HepG2 (cell line): ENCODE measurements at regions not wholly inside any gene's neighbourhood (a gene's known extent, or its start where the extent isn't known, plus 50 kb on each side); places are given as distances from the start of the nearest gene placed in this dataset.

ENCODE experiments used
- ATAC-seq: fragments of 200-7000 bp; cut with Tn5 transposase; 3 replicates; pipeline ENCODE4 v1.9.1; 2020; ENCODE audit warnings: mild to moderate bottlenecking, moderate library complexity
- BruUV-seq: library from RNA; stranded (reverse); fragments of 400-500 nt; replicated peaks from 2 replicates; lab custom pipeline; 2021; lab: Mats Ljungman, UMichigan
- CTCF ChIA-PET: fragments of 300-600 bp; formaldehyde crosslinking; extraction: SDS; loops from one replicate; lab custom pipeline; 2021; ENCODE audit warnings: low total read pairs, inconsistent platforms, low intra/inter-chr PET ratio; lab: Yijun Ruan, JAX
- POLR2A ChIA-PET: fragments of 350-600 bp; sonication (Branson Sonifier 250); formaldehyde crosslinking; loops from one replicate; lab custom pipeline; 2020; ENCODE audit warnings: antibody characterized with exemption, inconsistent platforms; lab: Yijun Ruan, JAX
- DNase-seq: peaks from one replicate; pipeline ENCODE4 v3.0.0-alpha.2; 2015; ENCODE audit warnings: low spot score
- FAIRE-seq: peaks from 3 replicates; lab custom pipeline; 2011; peaks lifted over from hg19 to GRCh38; lab: Jason Lieb, UNC
- H2AFZ ChIP-seq: one replicate; pipeline ENCODE4 v1.6.1; 2011; ENCODE audit warnings: low read length, inconsistent platforms
- H3K27ac ChIP-seq: fragments of 300-600 bp; 3 replicates; pipeline ENCODE4 v1.8.0; 2011; ENCODE audit warnings: mixed run types, mild to moderate bottlenecking, mixed read lengths, low read length, inconsistent platforms; ENCODE audit not compliant: insufficient read depth; ENCODE audit errors: extremely low read length
- H3K27me3 ChIP-seq, 2 experiments: fragments of 200-600 bp in 1 of 2; 2 replicates in 1 of 2; 3 replicates in 1 of 2; pipeline versions ENCODE4 v1.6.0 to v1.8.0; 2011; ENCODE audit warnings: low read length in 2 of 2, mild to moderate bottlenecking in 2 of 2, moderate library complexity in 2 of 2, inconsistent platforms in 1 of 2; ENCODE audit not compliant: insufficient read depth in 2 of 2, control insufficient read depth in 1 of 2
- H3K36me3 ChIP-seq, 2 experiments: fragments of 200-600 bp in 1 of 2; replicated peaks in 1 of 2; 2 replicates in 1 of 2; 3 replicates in 1 of 2; pipeline versions ENCODE4 v1.5.1 to v1.8.0; 2011; ENCODE audit warnings: low read length in 2 of 2, inconsistent platforms in 1 of 2; ENCODE audit not compliant: insufficient read depth in 2 of 2, control insufficient read depth in 1 of 2
- H3K4me1 ChIP-seq: 2 replicates; pipeline ENCODE4 v1.5.1; 2012; ENCODE audit warnings: low read length, inconsistent platforms; ENCODE audit not compliant: insufficient read depth
- H3K4me2 ChIP-seq: 2 replicates; pipeline ENCODE4 v1.6.0; 2011; ENCODE audit warnings: low read depth, low read length, inconsistent platforms
- H3K4me3 ChIP-seq, 3 experiments: fragments of 200-600 bp in 1 of 3; sonication (generic), shearing (Covaris generic) in 1 of 3; replicated peaks in 1 of 3; 2 replicates each; pipeline ENCODE4 v1.5.1; 2011 to 2016; ENCODE audit warnings: low read length in 3 of 3, inconsistent platforms in 2 of 3, low read depth in 2 of 3, mild to moderate bottlenecking in 2 of 3, control low read depth in 1 of 3, mixed read lengths in 1 of 3; ENCODE audit not compliant: insufficient read depth in 1 of 3
- H3K79me2 ChIP-seq: one replicate; pipeline ENCODE4 v1.6.1; 2011; ENCODE audit warnings: low read length, inconsistent platforms; ENCODE audit not compliant: insufficient read depth
- H3K9ac ChIP-seq: 2 replicates; pipeline ENCODE4 v1.6.0; 2011; ENCODE audit warnings: mild to moderate bottlenecking, low read depth, low read length, inconsistent platforms; ENCODE audit not compliant: insufficient read depth
- H3K9me3 ChIP-seq: 2 replicates; pipeline ENCODE4 v1.5.1; 2012; ENCODE audit warnings: mild to moderate bottlenecking, low read length
- H4K20me1 ChIP-seq: 2 replicates; pipeline ENCODE4 v1.6.0; 2011; ENCODE audit warnings: inconsistent platforms, mild to moderate bottlenecking, low read length, moderate library complexity; ENCODE audit not compliant: insufficient read depth
- ATRX ChIP-seq: sonication (generic); formaldehyde crosslinking; IDR thresholded peaks from 2 replicates; pipeline ENCODE4 v1.4.0; 2020; ENCODE audit warnings: missing genetic modification reagents, borderline replicate concordance
- KDM1A ChIP-seq: IDR thresholded peaks from 2 replicates; pipeline ENCODE4 v1.6.1; 2016; ENCODE audit warnings: missing compliant biosample characterization
- NFE2 ChIP-seq: sonication (generic); formaldehyde crosslinking; IDR thresholded peaks from 2 replicates; pipeline ENCODE4 v1.4.0; 2020; ENCODE audit warnings: missing genetic modification reagents
- TERF1 ChIP-seq: sonication (generic); formaldehyde crosslinking; IDR thresholded peaks from 2 replicates; pipeline ENCODE4 v1.8.0; 2022; ENCODE audit warnings: mild to moderate bottlenecking, missing genetic modification reagents, moderate library complexity
- TFE3 ChIP-seq: IDR thresholded peaks from 2 replicates; pipeline ENCODE4 v1.6.1; 2016
- TRIM22 ChIP-seq: fragments of 450-650 bp; IDR thresholded peaks from 2 replicates; pipeline ENCODE4 v1.6.1; 2017
- ZFP62 ChIP-seq: sonication (generic); formaldehyde crosslinking; IDR thresholded peaks from 2 replicates; pipeline ENCODE4 v1.4.0; 2020; ENCODE audit warnings: missing genetic modification reagents
- ZNF329 ChIP-seq: sonication (generic); formaldehyde crosslinking; IDR thresholded peaks from 2 replicates; pipeline ENCODE4 v1.9.0; 2021; ENCODE audit warnings: low read depth, mild to moderate bottlenecking, missing genetic modification reagents
- WGBS: methylation state at CpG from one replicate; pipeline ENCODE4 v1.1.6; 2017; ENCODE audit warnings: low lambda C conversion rate; 5-methylcytosine and 5-hydroxymethylcytosine counted together
- in situ Hi-C: cut with HindIII; loops from 2 replicates; pipeline ENCODE4 v1.10.0; 2017; ENCODE audit warnings: low pct_unique_long_range_greater_than_20kb; ENCODE audit not compliant: extremely low pct_ligation_motif_present
- intact Hi-C: fragments of 100-400 bp; cut with micrococcal nuclease; formaldehyde crosslinking; loops from one replicate; pipeline ENCODE4 v1.10.0; 2022; ENCODE audit not compliant: unreplicated experiment

GRCh38 chr4:15303052-15303641 lies 124.7 kb upstream of the C1QTNF7 start (continued):
- TF ChIP-seq TFE3 (CRISPR knock-in tag) (peak; percentile 53; the same call in 1 of the 2 replicates), KDM1A (CRISPR knock-in tag) (no peak)
- TF ChIP-seq, all 625 proteins: peak for 13

GRCh38 chr4:15314974-15315373 lies 112.9 kb upstream of the C1QTNF7 start:
- Histone ChIP-seq H3K4me2 (no peak overlapping the region), H3K27me3 (no peaks in the 10 kb centered on the region), H4K20me1 (no peaks in the 10 kb centered on the region), H3K4me1 (no peaks in the 10 kb centered on the region), H3K27ac (no peak overlapping the region), H3K4me3 (no peak overlapping the region), H3K9ac (no peak overlapping the region), H3K9me3 (no peaks in the 10 kb centered on the region), H3K79me2 (no peaks in the 10 kb centered on the region), H2AFZ (no peak overlapping the region), H3K36me3 (no peaks in the 10 kb centered on the region)
- no TSS peak for BruUV-seq
- intact Hi-C loops (no loop called here), in situ Hi-C loops (no loop called here)
- DNase-seq (no peak), FAIRE-seq (no peak), ATAC-seq (no peak)
- TF ChIP-seq TRIM22 (no peak), ATRX (CRISPR knock-in tag) (no peak), ZFP62 (CRISPR knock-in tag) (no peak), ZNF329 (CRISPR knock-in tag) (no peak), TERF1 (CRISPR knock-in tag) (no peak), NFE2 (CRISPR knock-in tag) (no peak)
- 1% methylated on average over 3 of the region's 3 CpGs for WGBS
- ChIA-PET CTCF (no interaction called here), POLR2A (no interaction called here)
